SK-N-SH (cell line): ENCODE measurements at regions not wholly inside any gene's neighbourhood (a gene's known extent, or its start where the extent isn't known, plus 50 kb on each side); places are given as distances from the start of the nearest gene placed in this dataset.

ENCODE experiments used
- CTCF ChIA-PET: fragments of 300-600, 350-600 bp; formaldehyde crosslinking; extraction: SDS; loops from one replicate; lab custom pipeline; 2021; lab: Yijun Ruan, JAX
- POLR2A ChIA-PET: fragments of 350-600 bp; sonication (Branson Sonifier 250); formaldehyde crosslinking; extraction: SDS; loops from one replicate; lab custom pipeline; 2020; ENCODE audit warnings: antibody characterized with exemption, inconsistent platforms; lab: Yijun Ruan, JAX
- DNase-seq: peaks from one replicate; pipeline ENCODE4 v3.0.0; 2012
- H2AFZ ChIP-seq: fragments of 200-600 bp; sonication (generic); 2 replicates; pipeline ENCODE4 v1.8.1; 2016; ENCODE audit warnings: antibody characterized with exemption, mild to moderate bottlenecking, low read depth
- H3F3A ChIP-seq: fragments of 200-600 bp; sonication (generic); replicated peaks from 2 replicates; pipeline ENCODE3; 2016; ENCODE audit warnings: antibody characterized with exemption, mild to moderate bottlenecking; ENCODE audit not compliant: insufficient read depth
- H3K27ac ChIP-seq, 2 experiments: fragments of 200-500 bp in 1 of 2; fragments of 200-600 bp in 1 of 2; sonication (Bioruptor generic) in 1 of 2; sonication (generic), shearing (Covaris generic) in 1 of 2; 2 replicates each; pipeline versions ENCODE4 v1.5.1 to v1.6.1; 2014 to 2016; ENCODE audit warnings: low read depth in 2 of 2, inconsistent platforms in 1 of 2, low read length in 1 of 2, mild to moderate bottlenecking in 1 of 2, mixed read lengths in 1 of 2
- H3K27me3 ChIP-seq: fragments of 200-600 bp; sonication (generic), shearing (Covaris generic); 2 replicates; pipeline ENCODE4 v1.6.1; 2016; ENCODE audit warnings: mixed run types; ENCODE audit not compliant: insufficient read depth
- H3K36me3 ChIP-seq, 2 experiments: fragments of 200-500 bp in 1 of 2; fragments of 200-600 bp in 1 of 2; sonication (Bioruptor generic) in 1 of 2; sonication (generic) in 1 of 2; replicated peaks in 1 of 2; 2 replicates each; pipeline versions ENCODE3 to v1.5.1; 2014 to 2016; ENCODE audit warnings: low read length in 1 of 2, mild to moderate bottlenecking in 1 of 2; ENCODE audit not compliant: insufficient read depth in 2 of 2, control insufficient read depth in 1 of 2
- H3K4me1 ChIP-seq, 2 experiments: fragments of 200-500 bp in 1 of 2; fragments of 200-600 bp in 1 of 2; sonication (Bioruptor generic) in 1 of 2; sonication (generic), shearing (Covaris generic) in 1 of 2; 2 replicates each; pipeline versions ENCODE4 v1.5.1 to v1.6.1; 2014 to 2016; ENCODE audit warnings: low read depth in 1 of 2, low read length in 1 of 2, mixed run types in 1 of 2; ENCODE audit not compliant: insufficient read depth in 2 of 2, control insufficient read depth in 1 of 2
- H3K4me2 ChIP-seq: fragments of 200-600 bp; sonication (generic), shearing (Covaris generic); 2 replicates; pipeline ENCODE4 v1.6.1; 2017; ENCODE audit warnings: mixed run types
- H3K4me3 ChIP-seq, 2 experiments: fragments of 200-500 bp in 1 of 2; fragments of 200-600 bp in 1 of 2; sonication (Bioruptor generic) in 1 of 2; sonication (generic), shearing (Covaris generic) in 1 of 2; 2 replicates each; pipeline versions ENCODE4 v1.5.1 to v1.8.1; 2014 to 2016; ENCODE audit warnings: low read depth in 2 of 2, inconsistent platforms in 1 of 2, low read length in 1 of 2, mild to moderate bottlenecking in 1 of 2, mixed read lengths in 1 of 2, moderate library complexity in 1 of 2
- H3K79me2 ChIP-seq: fragments of 200-600 bp; sonication (generic); 2 replicates; pipeline ENCODE4 v1.8.1; 2017; ENCODE audit warnings: mild to moderate bottlenecking; ENCODE audit not compliant: insufficient read depth
- H3K9ac ChIP-seq: fragments of 200-600 bp; sonication (generic); 2 replicates; pipeline ENCODE4 v1.6.1; 2017; ENCODE audit warnings: mixed run types
- H3K9me2 ChIP-seq: fragments of 200-600 bp; sonication (generic); 2 replicates; pipeline ENCODE4 v1.6.1; 2017; ENCODE audit warnings: mixed run types
- H3K9me3 ChIP-seq: fragments of 200-600 bp; sonication (generic); 2 replicates; pipeline ENCODE4 v1.6.1; 2017; ENCODE audit warnings: mixed run types, mild to moderate bottlenecking, moderate library complexity
- H4K20me1 ChIP-seq: fragments of 200-600 bp; sonication (generic); 2 replicates; pipeline ENCODE4 v1.6.1; 2017; ENCODE audit warnings: mild to moderate bottlenecking, mixed run types; ENCODE audit not compliant: insufficient read depth
- CHD2 ChIP-seq: fragments of 150-350 bp; IDR thresholded peaks from 2 replicates; pipeline ENCODE4 v1.6.1; 2018; ENCODE audit warnings: low read length; ENCODE audit not compliant: partially characterized antibody
- CTCF ChIP-seq: fragments of 200-600 bp; sonication (generic); IDR thresholded peaks from 2 replicates; pipeline ENCODE4 v1.6.1; 2017; ENCODE audit warnings: antibody characterized with exemption, mild to moderate bottlenecking, moderate library complexity
- EZH2phosphoT487 ChIP-seq: fragments of 200-600 bp; sonication (generic); IDR thresholded peaks from 2 replicates; pipeline ENCODE4 v1.6.1; 2017; ENCODE audit warnings: low read depth, mixed run types, mild to moderate bottlenecking, antibody characterized with exemption, moderate library complexity, borderline replicate concordance
- FOXJ3 ChIP-seq: sonication (generic); formaldehyde crosslinking; IDR thresholded peaks from 2 replicates; pipeline ENCODE4 v1.5.1; 2020; ENCODE audit warnings: mild to moderate bottlenecking, missing genetic modification reagents
- FOXM1 ChIP-seq: IDR thresholded peaks from 2 replicates; pipeline ENCODE4 v1.4.0; 2012; ENCODE audit warnings: low read depth, mild to moderate bottlenecking
- MAX ChIP-seq: IDR thresholded peaks from 2 replicates; pipeline ENCODE4 v1.4.0; 2012; ENCODE audit warnings: low read depth
- POLR2AphosphoS5 ChIP-seq: IDR thresholded peaks from 2 replicates; pipeline ENCODE4 v1.6.1; 2012; ENCODE audit warnings: low read depth, low read length
- RCOR1 ChIP-seq: fragments of 150-350 bp; IDR thresholded peaks from 2 replicates; pipeline ENCODE4 v1.6.1; 2017; ENCODE audit warnings: antibody characterized with exemption, low read length
- REST ChIP-seq: IDR thresholded peaks from 2 replicates; pipeline ENCODE4 v1.6.1; 2012; ENCODE audit warnings: mild to moderate bottlenecking, low read depth, low read length, moderate library complexity
- RFX5 ChIP-seq: IDR thresholded peaks from 2 replicates; pipeline ENCODE4 v1.6.1; 2012; ENCODE audit warnings: mild to moderate bottlenecking, improper control_type of control experiment, low read length
- SIN3A ChIP-seq: IDR thresholded peaks from 2 replicates; pipeline ENCODE4 v1.6.1; 2012; ENCODE audit warnings: low read depth, mild to moderate bottlenecking, low read length, moderate library complexity, borderline replicate concordance
- TAF1 ChIP-seq: IDR thresholded peaks from 2 replicates; pipeline ENCODE4 v1.6.1; 2012; ENCODE audit warnings: low read depth, mild to moderate bottlenecking, low read length, moderate library complexity, borderline replicate concordance
- TEAD4 ChIP-seq: IDR thresholded peaks from 2 replicates; pipeline ENCODE4 v1.4.0; 2012; ENCODE audit warnings: mild to moderate bottlenecking, borderline replicate concordance; ENCODE audit not compliant: insufficient read depth
- USF1 ChIP-seq: IDR thresholded peaks from 2 replicates; pipeline ENCODE4 v1.4.0; 2012; ENCODE audit warnings: low read depth, borderline replicate concordance
- ZBTB33 ChIP-seq: IDR thresholded peaks from 2 replicates; pipeline ENCODE4 v1.4.0; 2012; ENCODE audit warnings: low read depth, borderline replicate concordance
- WGBS: methylation state at CpG from one replicate; pipeline ENCODE4 v1.1.6; 2017; ENCODE audit warnings: low lambda C conversion rate; 5-methylcytosine and 5-hydroxymethylcytosine counted together

GRCh38 chr10:118537623-118538022 lies 57.8 kb downstream of the PRLHR start:
- Histone ChIP-seq H3K9me2 (no peaks in the 10 kb centered on the region), H3K4me1 (no peaks in the 10 kb centered on the region), H4K20me1 (no peaks in the 10 kb centered on the region), H2AFZ (no peak overlapping the region), H3K27me3 (no peaks in the 10 kb centered on the region; the same call in 1 of the 2 replicates), H3K4me2 (no peak overlapping the region), H3F3A (no peaks in the 10 kb centered on the region), H3K79me2 (no peaks in the 10 kb centered on the region), H3K9me3 (no peaks in the 10 kb centered on the region), H3K9ac (no peak overlapping the region), H3K27ac (no peak overlapping the region), H3K36me3 (no peaks in the 10 kb centered on the region), H3K4me3 (no peak overlapping the region)
- ChIA-PET POLR2A (no interaction called here), CTCF (no interaction called here)
- DNase-seq = no peak
- 10% methylated on average over 1 of the region's 1 CpG for WGBS
- TF ChIP-seq RCOR1 (no peak), FOXJ3 (CRISPR knock-in tag) (no peak), REST (no peak), SIN3A (no peak), ZBTB33 (no peak), FOXM1 (no peak), TEAD4 (no peak), RFX5 (no peak), POLR2AphosphoS5 (no peak), CTCF (no peak), CHD2 (no peak), EZH2phosphoT487 (no peak), MAX (no peak), USF1 (no peak), TAF1 (no peak)
